ENCODE measurements at regions not wholly inside any gene's neighbourhood (a gene's known extent, or its start where the extent isn't known, plus 50 kb on each side); places are given as distances from the start of the nearest gene placed in this dataset.

- TF ChIP-seq, protein P1, sequence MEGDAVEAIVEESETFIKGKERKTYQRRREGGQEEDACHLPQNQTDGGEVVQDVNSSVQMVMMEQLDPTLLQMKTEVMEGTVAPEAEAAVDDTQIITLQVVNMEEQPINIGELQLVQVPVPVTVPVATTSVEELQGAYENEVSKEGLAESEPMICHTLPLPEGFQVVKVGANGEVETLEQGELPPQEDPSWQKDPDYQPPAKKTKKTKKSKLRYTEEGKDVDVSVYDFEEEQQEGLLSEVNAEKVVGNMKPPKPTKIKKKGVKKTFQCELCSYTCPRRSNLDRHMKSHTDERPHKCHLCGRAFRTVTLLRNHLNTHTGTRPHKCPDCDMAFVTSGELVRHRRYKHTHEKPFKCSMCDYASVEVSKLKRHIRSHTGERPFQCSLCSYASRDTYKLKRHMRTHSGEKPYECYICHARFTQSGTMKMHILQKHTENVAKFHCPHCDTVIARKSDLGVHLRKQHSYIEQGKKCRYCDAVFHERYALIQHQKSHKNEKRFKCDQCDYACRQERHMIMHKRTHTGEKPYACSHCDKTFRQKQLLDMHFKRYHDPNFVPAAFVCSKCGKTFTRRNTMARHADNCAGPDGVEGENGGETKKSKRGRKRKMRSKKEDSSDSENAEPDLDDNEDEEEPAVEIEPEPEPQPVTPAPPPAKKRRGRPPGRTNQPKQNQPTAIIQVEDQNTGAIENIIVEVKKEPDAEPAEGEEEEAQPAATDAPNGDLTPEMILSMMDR (IDR thresholded peaks at IDR 0.05) = no peak
- H3K4me3 ChIP-seq = no peak overlapping the region
- no peak for DNase-seq
- H3K4me1 ChIP-seq = peaks cover 31% of the 10 kb centered on the region
- H3K9me3 ChIP-seq = no peaks in the 10 kb centered on the region
- intact Hi-C loops (cut with DNase I) = no loop called here
- ATAC-seq = no peak
- no peaks in the 10 kb centered on the region for H3K27me3 ChIP-seq (ENCODE audit: low read depth)
- no peak overlapping the region for H3K27ac ChIP-seq
- no peaks in the 10 kb centered on the region for H3K36me3 ChIP-seq
These were observed 174.5 kb downstream of the SOX4 start for GRCh38 chr6:21767891-21768648.

GRCh38 chr6:21769405-21769861 lies 175.9 kb downstream of the SOX4 start:
- H3K4me1 ChIP-seq = peaks cover 31% of the 10 kb centered on the region
- intact Hi-C loops (cut with DNase I) = no loop called here
- no peak for DNase-seq

DNA sequence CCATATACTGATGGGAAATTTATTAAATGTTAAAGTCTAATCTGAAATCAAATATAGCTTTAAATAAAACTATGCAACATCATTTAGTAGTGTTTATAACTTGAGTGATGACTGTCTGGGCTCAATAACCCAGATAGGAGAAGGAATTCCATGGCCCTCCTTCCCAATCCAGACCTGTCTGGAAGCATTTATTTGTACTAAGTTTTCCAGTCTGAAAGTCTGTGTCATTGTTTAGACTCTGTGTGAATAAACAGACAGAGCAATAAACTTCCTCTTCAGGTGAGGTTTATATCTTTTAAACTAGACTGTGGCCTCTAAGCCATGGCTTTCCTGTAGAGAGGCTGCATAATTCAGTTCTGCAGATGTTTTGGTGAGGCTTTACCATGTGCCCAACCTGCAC lies 176.4 kb downstream of the SOX4 start:
- DNase-seq (no peak), ATAC-seq (no peak)
- Histone ChIP-seq H3K4me1 (peaks cover 31% of the 10 kb centered on the region), H3K9me3 (no peaks in the 10 kb centered on the region), H3K4me3 (no peak overlapping the region), H3K27ac (no peak overlapping the region), H3K27me3 (ENCODE audit: low read depth) (no peaks in the 10 kb centered on the region), H3K36me3 (no peaks in the 10 kb centered on the region)
- intact Hi-C loops (cut with DNase I) = no loop called here
- TF ChIP-seq, protein P1 (IDR thresholded peaks at IDR 0.05) = no peak

More at GRCh38 chr6:21769405-21769861, 175.9 kb downstream of the SOX4 start:
- Histone ChIP-seq H3K4me3 (no peak overlapping the region), H3K9me3 (no peaks in the 10 kb centered on the region), H3K27me3 (ENCODE audit: low read depth) (no peaks in the 10 kb centered on the region), H3K27ac (no peak overlapping the region), H3K36me3 (no peaks in the 10 kb centered on the region)
- TF ChIP-seq, protein P1 (IDR thresholded peaks at IDR 0.05) = no peak
- ATAC-seq = peak; percentile 73 to 78

DNA sequence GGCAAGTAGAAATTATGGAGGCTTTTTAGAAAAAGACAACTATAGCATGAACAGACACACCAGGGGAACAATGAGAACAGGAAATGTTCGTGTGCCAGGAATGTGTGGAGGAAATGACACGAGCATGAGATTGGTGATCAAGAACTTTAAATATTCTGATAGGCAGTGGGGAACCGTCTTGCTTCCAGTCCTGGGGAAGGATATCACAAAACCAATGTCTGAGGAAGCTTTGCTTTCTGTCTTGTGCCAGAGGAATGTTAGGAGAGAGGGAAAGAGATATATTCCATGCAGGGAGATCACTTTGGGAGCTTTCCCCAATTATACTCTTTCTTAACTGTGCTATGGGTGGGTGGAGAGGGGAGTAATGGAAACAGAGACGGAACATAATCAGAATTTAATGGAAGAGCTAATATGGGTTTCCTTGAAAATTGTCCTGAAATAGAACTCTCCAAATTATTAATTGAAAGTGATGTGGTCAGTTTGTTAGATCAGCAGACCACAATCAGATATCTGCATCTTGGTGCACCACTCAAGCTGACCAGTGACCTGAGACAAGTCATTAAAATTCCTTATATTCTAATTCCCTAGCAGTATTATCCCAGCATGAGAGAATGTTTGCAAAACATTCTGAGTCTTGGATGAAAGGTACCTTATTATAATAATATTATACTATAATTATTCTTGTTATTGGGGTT lies 178.2 kb downstream of the SOX4 start:
- H3K4me3 ChIP-seq = no peak overlapping the region
- TF ChIP-seq, protein P1 (IDR thresholded peaks at IDR 0.05) = no peak
- H3K9me3 ChIP-seq = no peaks in the 10 kb centered on the region
- H3K27me3 ChIP-seq (ENCODE audit: low read depth) = no peaks in the 10 kb centered on the region
- peaks cover 31% of the 10 kb centered on the region for H3K4me1 ChIP-seq
- intact Hi-C loops (cut with DNase I) = no loop called here
- no peak for DNase-seq
- no peaks in the 10 kb centered on the region for H3K36me3 ChIP-seq
- H3K27ac ChIP-seq = no peak overlapping the region
- ATAC-seq = no peak

GRCh38 chr6:21772477-21772876 lies 178.9 kb downstream of the SOX4 start:
- Histone ChIP-seq H3K4me1 (peaks cover 31% of the 10 kb centered on the region), H3K36me3 (no peaks in the 10 kb centered on the region), H3K4me3 (no peak overlapping the region), H3K27me3 (ENCODE audit: low read depth) (no peaks in the 10 kb centered on the region), H3K27ac (no peak overlapping the region), H3K9me3 (no peaks in the 10 kb centered on the region)
- intact Hi-C loops (cut with DNase I) = no loop called here
- TF ChIP-seq, protein P1 (IDR thresholded peaks at IDR 0.05) = no peak
- no peak for DNase-seq
- ATAC-seq = no peak

Data from lower lobe of right lung (tissue), 2 donors.